ENCODE measurements at regions not wholly inside any gene's neighbourhood (a gene's known extent, or its start where the extent isn't known, plus 50 kb on each side); places are given as distances from the start of the nearest gene placed in this dataset.

DNA sequence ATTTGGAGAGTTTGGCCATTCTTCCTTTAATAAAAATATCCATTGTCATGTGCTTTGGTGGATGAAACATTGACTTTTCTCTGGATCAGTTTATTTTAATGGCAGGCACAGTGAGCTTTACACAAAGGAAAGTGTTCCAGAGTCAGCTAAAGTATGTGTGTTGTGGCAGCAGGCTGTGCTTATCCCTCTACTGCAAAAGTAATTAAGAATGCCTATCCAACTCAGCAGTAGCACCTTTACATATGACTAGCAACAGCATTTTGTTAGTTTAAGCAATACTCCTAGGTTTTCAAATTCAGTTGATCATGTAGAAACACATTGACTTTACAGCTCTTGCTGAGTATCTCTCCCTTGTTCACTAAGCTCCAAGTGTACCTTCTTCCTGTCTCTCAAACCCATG, 730.5 kb upstream of the RGMB start:
- H3K4me1 Mint-ChIP-seq, result no peaks in the 10 kb centered on the region
- H3K9me3 ChIP-seq (replicated peaks in 1 of 2; ENCODE audit: control insufficient read depth in 1 of 2, insufficient read depth in 1 of 2, low read length in 2 of 2), result no peaks in the 10 kb centered on the region
- H3K9ac ChIP-seq (ENCODE audit: insufficient read depth, low read length, poor library complexity, severe bottlenecking), result no peak overlapping the region
- H3K27ac Mint-ChIP-seq, result no peak overlapping the region
- H3K36me3 ChIP-seq (replicated peaks in 1 of 2; ENCODE audit: control insufficient read depth in 1 of 2, insufficient read depth in 2 of 2, low read length in 2 of 2), result no peaks in the 10 kb centered on the region
- H3K27ac ChIP-seq (ENCODE audit: low read depth in 1 of 2, low read length in 2 of 2), result no peak overlapping the region
- no peaks in the 10 kb centered on the region for H3K27me3 ChIP-seq (ENCODE audit: control insufficient read depth in 2 of 2, insufficient read depth in 2 of 2, low read length in 2 of 2)
- H3K4me2 ChIP-seq (replicated peaks; ENCODE audit: extremely low read depth, low read length, poor library complexity, severe bottlenecking), result no peak overlapping the region
- no peaks in the 10 kb centered on the region for H3K79me2 ChIP-seq (ENCODE audit: insufficient read depth, low read length)
- no peak overlapping the region for H3K4me3 Mint-ChIP-seq
- H3K27me3 Mint-ChIP-seq (ENCODE audit: low read depth in 3 of 3), result no peaks in the 10 kb centered on the region
- intact Hi-C loops (cut with micrococcal nuclease), result no loop called here
- H3K36me3 Mint-ChIP-seq, result no peaks in the 10 kb centered on the region
- H2AFZ ChIP-seq (ENCODE audit: insufficient read depth, low read depth, low read length, poor library complexity, severe bottlenecking), result no peak overlapping the region
- TF ChIP-seq, protein P1, sequence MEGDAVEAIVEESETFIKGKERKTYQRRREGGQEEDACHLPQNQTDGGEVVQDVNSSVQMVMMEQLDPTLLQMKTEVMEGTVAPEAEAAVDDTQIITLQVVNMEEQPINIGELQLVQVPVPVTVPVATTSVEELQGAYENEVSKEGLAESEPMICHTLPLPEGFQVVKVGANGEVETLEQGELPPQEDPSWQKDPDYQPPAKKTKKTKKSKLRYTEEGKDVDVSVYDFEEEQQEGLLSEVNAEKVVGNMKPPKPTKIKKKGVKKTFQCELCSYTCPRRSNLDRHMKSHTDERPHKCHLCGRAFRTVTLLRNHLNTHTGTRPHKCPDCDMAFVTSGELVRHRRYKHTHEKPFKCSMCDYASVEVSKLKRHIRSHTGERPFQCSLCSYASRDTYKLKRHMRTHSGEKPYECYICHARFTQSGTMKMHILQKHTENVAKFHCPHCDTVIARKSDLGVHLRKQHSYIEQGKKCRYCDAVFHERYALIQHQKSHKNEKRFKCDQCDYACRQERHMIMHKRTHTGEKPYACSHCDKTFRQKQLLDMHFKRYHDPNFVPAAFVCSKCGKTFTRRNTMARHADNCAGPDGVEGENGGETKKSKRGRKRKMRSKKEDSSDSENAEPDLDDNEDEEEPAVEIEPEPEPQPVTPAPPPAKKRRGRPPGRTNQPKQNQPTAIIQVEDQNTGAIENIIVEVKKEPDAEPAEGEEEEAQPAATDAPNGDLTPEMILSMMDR (IDR thresholded peaks at IDR 0.05), result no peak
- H3K4me1 ChIP-seq (ENCODE audit: control insufficient read depth in 1 of 2, insufficient read depth in 2 of 2, low read length in 2 of 2), result no peaks in the 10 kb centered on the region
- no peaks in the 10 kb centered on the region for H4K20me1 ChIP-seq (ENCODE audit: insufficient read depth, low read length)
- no peak for DNase-seq
- H3K4me3 ChIP-seq (replicated peaks in 1 of 3; ENCODE audit: low read depth in 2 of 3, low read length in 3 of 3), result no peak overlapping the region
- peaks cover 0 to 3% (median 1%) of the 10 kb centered on the region in 7 donors for H3K9me3 Mint-ChIP-seq

DNA sequence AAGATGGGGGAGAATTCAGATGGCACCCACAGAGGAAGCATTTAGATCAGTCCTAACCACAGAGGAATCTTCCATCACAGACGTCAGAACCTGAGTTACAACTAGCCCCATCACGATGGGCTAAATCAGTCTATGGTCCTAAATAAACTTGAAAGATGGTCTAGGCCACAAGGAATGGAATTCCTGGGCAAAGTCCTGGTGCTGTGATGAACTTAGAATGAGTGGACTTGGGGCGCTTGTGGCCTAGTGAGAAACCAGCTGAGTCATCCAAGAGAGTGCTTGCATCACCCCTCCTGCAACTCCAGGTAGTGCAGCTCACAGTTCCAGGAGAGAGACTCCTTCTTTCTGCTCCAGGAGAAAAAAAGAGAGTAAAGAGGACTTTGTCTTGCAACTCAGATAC, 722.9 kb upstream of the RGMB start:
- Histone ChIP-seq H3K36me3 (replicated peaks in 1 of 2; ENCODE audit: control insufficient read depth in 1 of 2, insufficient read depth in 2 of 2, low read length in 2 of 2) (no peaks in the 10 kb centered on the region), H3K9me3 (replicated peaks in 1 of 2; ENCODE audit: control insufficient read depth in 1 of 2, insufficient read depth in 1 of 2, low read length in 2 of 2) (peaks cover 15 to 18% of the 10 kb centered on the region in 2 donors), H4K20me1 (ENCODE audit: insufficient read depth, low read length) (no peaks in the 10 kb centered on the region), H3K4me3 (replicated peaks in 1 of 3; ENCODE audit: low read depth in 2 of 3, low read length in 3 of 3) (no peak overlapping the region), H3K27me3 (ENCODE audit: control insufficient read depth in 2 of 2, insufficient read depth in 2 of 2, low read length in 2 of 2) (no peaks in the 10 kb centered on the region), H2AFZ (ENCODE audit: insufficient read depth, low read depth, low read length, poor library complexity, severe bottlenecking) (no peak overlapping the region), H3K9ac (ENCODE audit: insufficient read depth, low read length, poor library complexity, severe bottlenecking) (no peak overlapping the region), H3K4me2 (replicated peaks; ENCODE audit: extremely low read depth, low read length, poor library complexity, severe bottlenecking) (no peak overlapping the region), H3K27ac (ENCODE audit: low read depth in 1 of 2, low read length in 2 of 2) (no peak overlapping the region), H3K4me1 (ENCODE audit: control insufficient read depth in 1 of 2, insufficient read depth in 2 of 2, low read length in 2 of 2) (no peaks in the 10 kb centered on the region), H3K79me2 (ENCODE audit: insufficient read depth, low read length) (no peaks in the 10 kb centered on the region)
- H3K27me3 Mint-ChIP-seq (ENCODE audit: low read depth in 3 of 3), result no peaks in the 10 kb centered on the region
- no peaks in the 10 kb centered on the region for H3K36me3 Mint-ChIP-seq
- H3K4me3 Mint-ChIP-seq, result no peak overlapping the region
- H3K9me3 Mint-ChIP-seq, result peaks cover 0 to 10% (median 6%) of the 10 kb centered on the region in 7 donors
- intact Hi-C loops (cut with micrococcal nuclease), result no loop called here
- no peaks in the 10 kb centered on the region for H3K4me1 Mint-ChIP-seq
- 83% methylated on average over 1 of the region's 3 CpGs for WGBS (ENCODE audit: insufficient coverage)
- TF ChIP-seq, protein P1 (IDR thresholded peaks at IDR 0.05), result no peak
- DNase-seq, result no peak
- H3K27ac Mint-ChIP-seq, result no peak overlapping the region
